Ishikawa (cell line): ENCODE measurements at regions not wholly inside any gene's neighbourhood (a gene's known extent, or its start where the extent isn't known, plus 50 kb on each side); places are given as distances from the start of the nearest gene placed in this dataset.

Experiments used
- CEBPB ChIP-seq: IDR thresholded peaks from 2 replicates; pipeline ENCODE4 v1.6.1; 2012
- CREB1 ChIP-seq: IDR thresholded peaks from 2 replicates; pipeline ENCODE4 v1.6.1; 2012; ENCODE audit warnings: low read depth
- EGR1 ChIP-seq: IDR thresholded peaks from 2 replicates; pipeline ENCODE4 v1.6.1; 2012
- EP300 ChIP-seq: IDR thresholded peaks from 2 replicates; pipeline ENCODE4 v1.6.1; 2012; ENCODE audit warnings: borderline replicate concordance
- FOXM1 ChIP-seq: IDR thresholded peaks from 2 replicates; pipeline ENCODE4 v1.6.1; 2012; ENCODE audit warnings: low read depth, borderline replicate concordance
- NFIC ChIP-seq: IDR thresholded peaks from 2 replicates; pipeline ENCODE4 v1.6.1; 2012
- RAD21 ChIP-seq: IDR thresholded peaks from 2 replicates; pipeline ENCODE4 v1.6.1; 2012; ENCODE audit warnings: low read depth
- TAF1 ChIP-seq: IDR thresholded peaks from 2 replicates; pipeline ENCODE4 v1.6.1; 2012; ENCODE audit warnings: low read depth, mild to moderate bottlenecking
- TCF12 ChIP-seq: IDR thresholded peaks from 2 replicates; pipeline ENCODE4 v1.6.1; 2012; ENCODE audit warnings: low read depth
- TEAD4 ChIP-seq: IDR thresholded peaks from 2 replicates; pipeline ENCODE4 v1.6.1; 2012
- YY1 ChIP-seq: IDR thresholded peaks from 2 replicates; pipeline ENCODE4 v1.6.1; 2012; ENCODE audit warnings: low read depth
- ZBTB7A ChIP-seq: IDR thresholded peaks from 2 replicates; pipeline ENCODE4 v1.6.1; 2012; ENCODE audit warnings: low read depth
- TF ChIP-seq, protein P1 (sequence below): IDR thresholded peaks from 2 replicates; pipeline ENCODE4 v1.6.1; 2012
- TF ChIP-seq, protein P2 (sequence below): IDR thresholded peaks from 2 replicates; pipeline ENCODE4 v1.6.1; 2012
- TF ChIP-seq, protein P3 (sequence below): IDR thresholded peaks from 2 replicates; pipeline ENCODE4 v1.6.1; 2012; ENCODE audit warnings: low read depth, mild to moderate bottlenecking

DNA sequence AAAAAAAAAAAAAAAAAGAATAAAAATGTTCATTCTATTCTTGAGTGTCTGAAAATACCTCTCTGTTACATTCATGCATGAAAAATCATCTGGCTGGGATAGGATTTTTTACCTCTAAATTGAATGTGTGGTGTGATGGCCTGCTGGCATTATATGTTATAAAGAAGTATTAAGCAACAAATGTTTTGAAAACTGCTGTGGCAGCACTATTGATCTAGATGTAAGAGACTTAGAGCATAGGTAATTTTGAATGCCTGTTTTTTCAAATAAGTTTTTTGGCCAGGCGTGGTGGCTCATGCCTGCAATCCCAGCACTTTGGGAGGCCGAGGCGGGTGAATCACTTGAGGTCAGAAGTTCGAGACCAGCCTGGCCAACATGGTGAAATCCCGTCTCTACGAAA lies 147.0 kb upstream of the LINC00305 start:
- TF ChIP-seq CEBPB = no peak
- TF ChIP-seq RAD21 = no peak
- no peak for TF ChIP-seq ZBTB7A
- TF ChIP-seq TCF12 = no peak
- no peak for TF ChIP-seq YY1
- TF ChIP-seq FOXM1 = no peak
- TF ChIP-seq, protein P1, sequence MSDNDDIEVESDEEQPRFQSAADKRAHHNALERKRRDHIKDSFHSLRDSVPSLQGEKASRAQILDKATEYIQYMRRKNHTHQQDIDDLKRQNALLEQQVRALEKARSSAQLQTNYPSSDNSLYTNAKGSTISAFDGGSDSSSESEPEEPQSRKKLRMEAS = no peak
- no peak for TF ChIP-seq NFIC

DNA sequence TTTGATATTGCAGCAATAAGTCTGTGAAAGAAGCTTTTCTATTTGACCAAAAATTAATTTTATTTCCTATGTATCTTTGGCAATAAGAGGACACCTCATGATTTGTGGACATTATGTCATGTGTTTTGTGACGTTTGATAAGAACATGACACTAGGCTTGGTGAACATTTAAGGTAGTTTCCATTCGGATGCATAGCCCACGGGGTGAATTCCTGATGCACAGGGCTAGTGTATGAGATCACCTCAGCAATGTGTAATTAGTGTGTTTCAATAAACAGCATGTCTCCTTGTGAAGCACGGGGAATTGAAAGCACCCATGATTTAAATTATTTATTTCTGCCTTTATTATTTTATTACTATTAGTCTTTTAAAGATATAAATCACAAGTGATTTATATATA lies 146.1 kb upstream of the LINC00305 start:
- TF ChIP-seq EGR1 (no peak), RAD21 (no peak), TAF1 (no peak)
- TF ChIP-seq, protein P2, sequence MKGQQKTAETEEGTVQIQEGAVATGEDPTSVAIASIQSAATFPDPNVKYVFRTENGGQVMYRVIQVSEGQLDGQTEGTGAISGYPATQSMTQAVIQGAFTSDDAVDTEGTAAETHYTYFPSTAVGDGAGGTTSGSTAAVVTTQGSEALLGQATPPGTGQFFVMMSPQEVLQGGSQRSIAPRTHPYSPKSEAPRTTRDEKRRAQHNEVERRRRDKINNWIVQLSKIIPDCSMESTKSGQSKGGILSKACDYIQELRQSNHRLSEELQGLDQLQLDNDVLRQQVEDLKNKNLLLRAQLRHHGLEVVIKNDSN = no peak

DNA sequence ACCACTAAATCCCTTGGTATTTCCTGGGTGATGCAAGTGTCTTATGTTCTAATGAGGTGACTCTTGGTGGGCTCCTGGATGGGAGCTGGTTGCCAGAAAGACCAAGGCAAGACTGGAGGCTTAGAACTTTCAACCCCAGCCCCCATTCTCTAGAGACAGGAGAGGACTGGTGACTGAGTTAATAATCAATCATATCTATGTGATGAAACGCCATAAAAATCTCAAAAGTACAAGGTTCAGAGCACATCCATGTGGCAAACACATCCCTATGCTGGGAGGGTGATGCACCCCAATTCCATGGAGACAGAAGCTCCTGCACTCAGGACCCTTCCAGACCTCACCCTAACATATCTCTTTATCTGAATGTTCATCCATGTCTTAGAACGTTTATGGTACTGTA lies 139.5 kb upstream of the LINC00305 start:
- TF ChIP-seq CREB1 = no peak
- no peak for TF ChIP-seq TAF1
- TF ChIP-seq, protein P2 = no peak
- no peak for TF ChIP-seq NFIC
- TF ChIP-seq, protein P3, sequence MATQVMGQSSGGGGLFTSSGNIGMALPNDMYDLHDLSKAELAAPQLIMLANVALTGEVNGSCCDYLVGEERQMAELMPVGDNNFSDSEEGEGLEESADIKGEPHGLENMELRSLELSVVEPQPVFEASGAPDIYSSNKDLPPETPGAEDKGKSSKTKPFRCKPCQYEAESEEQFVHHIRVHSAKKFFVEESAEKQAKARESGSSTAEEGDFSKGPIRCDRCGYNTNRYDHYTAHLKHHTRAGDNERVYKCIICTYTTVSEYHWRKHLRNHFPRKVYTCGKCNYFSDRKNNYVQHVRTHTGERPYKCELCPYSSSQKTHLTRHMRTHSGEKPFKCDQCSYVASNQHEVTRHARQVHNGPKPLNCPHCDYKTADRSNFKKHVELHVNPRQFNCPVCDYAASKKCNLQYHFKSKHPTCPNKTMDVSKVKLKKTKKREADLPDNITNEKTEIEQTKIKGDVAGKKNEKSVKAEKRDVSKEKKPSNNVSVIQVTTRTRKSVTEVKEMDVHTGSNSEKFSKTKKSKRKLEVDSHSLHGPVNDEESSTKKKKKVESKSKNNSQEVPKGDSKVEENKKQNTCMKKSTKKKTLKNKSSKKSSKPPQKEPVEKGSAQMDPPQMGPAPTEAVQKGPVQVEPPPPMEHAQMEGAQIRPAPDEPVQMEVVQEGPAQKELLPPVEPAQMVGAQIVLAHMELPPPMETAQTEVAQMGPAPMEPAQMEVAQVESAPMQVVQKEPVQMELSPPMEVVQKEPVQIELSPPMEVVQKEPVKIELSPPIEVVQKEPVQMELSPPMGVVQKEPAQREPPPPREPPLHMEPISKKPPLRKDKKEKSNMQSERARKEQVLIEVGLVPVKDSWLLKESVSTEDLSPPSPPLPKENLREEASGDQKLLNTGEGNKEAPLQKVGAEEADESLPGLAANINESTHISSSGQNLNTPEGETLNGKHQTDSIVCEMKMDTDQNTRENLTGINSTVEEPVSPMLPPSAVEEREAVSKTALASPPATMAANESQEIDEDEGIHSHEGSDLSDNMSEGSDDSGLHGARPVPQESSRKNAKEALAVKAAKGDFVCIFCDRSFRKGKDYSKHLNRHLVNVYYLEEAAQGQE = no peak
- no peak for TF ChIP-seq TCF12
- TF ChIP-seq EP300 = no peak
- no peak for TF ChIP-seq EGR1

DNA sequence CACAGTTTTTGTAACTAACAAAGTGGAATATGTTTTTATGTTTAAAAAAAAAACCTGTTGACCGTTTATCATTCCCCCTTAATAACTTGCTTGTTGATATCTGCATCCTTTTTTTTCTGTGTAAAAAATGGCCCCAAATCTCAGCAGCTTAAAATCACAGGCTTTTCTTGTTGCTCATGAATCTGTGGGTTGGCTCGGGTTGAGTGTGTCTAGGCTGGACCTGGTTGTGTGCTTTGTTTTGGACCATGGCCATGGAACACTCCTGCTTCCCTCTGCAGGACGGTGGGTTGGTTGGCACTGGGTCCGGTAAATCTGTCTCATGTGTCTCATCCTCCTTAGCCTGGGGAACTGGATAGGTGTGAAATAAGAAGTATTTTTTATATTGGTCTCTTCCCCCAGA lies 139.0 kb upstream of the LINC00305 start:
- no peak for TF ChIP-seq CREB1
- no peak for TF ChIP-seq CEBPB
- TF ChIP-seq TEAD4 = no peak
- TF ChIP-seq, protein P2 = no peak
- TF ChIP-seq RAD21 = no peak
- no peak for TF ChIP-seq TCF12
- TF ChIP-seq, protein P1 = no peak
- TF ChIP-seq NFIC = no peak
- TF ChIP-seq TAF1 = no peak
- TF ChIP-seq EGR1 = no peak
- no peak for TF ChIP-seq FOXM1
- TF ChIP-seq, protein P3 = no peak
- TF ChIP-seq EP300 = no peak
- no peak for TF ChIP-seq YY1

DNA sequence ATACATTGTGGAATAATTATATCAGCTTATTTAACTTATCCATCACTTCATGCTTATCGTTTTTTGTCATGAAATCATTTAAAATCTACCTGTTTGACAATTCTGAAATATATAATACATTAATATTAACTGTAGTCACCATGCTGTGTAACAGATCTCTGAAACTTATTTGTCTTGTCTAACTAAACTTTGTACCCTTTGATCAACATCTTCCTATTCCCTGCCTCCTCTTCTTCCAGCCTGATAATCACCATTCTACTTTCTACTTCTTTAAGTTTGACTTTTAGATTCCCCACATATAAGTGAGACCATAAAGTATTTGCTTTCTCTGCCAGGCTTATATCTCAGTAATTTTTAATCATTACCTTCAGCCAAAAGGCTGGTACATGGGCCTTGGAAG lies 134.2 kb upstream of the LINC00305 start:
- TF ChIP-seq CEBPB (no peak), TCF12 (no peak), TAF1 (no peak), ZBTB7A (no peak), EP300 (no peak), CREB1 (no peak), TEAD4 (no peak), YY1 (no peak), EGR1 (no peak), RAD21 (no peak), FOXM1 (no peak), NFIC (no peak)
- TF ChIP-seq, protein P3 = no peak
- TF ChIP-seq, protein P2 = no peak
- TF ChIP-seq, protein P1 = no peak
